AG04450 (cell line): ENCODE measurements at regions not wholly inside any gene's neighbourhood (a gene's known extent, or its start where the extent isn't known, plus 50 kb on each side); places are given as distances from the start of the nearest gene placed in this dataset.

Experiments used
- CTCF ChIA-PET: fragments of 300-600, 350-600 bp; formaldehyde crosslinking; extraction: SDS; loops from one replicate; lab custom pipeline; 2022; ENCODE audit warnings: antibody characterized with exemption, inconsistent platforms; lab: Charles Lee
- POLR2A ChIA-PET: fragments of 350-600 bp; formaldehyde crosslinking; extraction: SDS; loops from one replicate; lab custom pipeline; 2021; ENCODE audit warnings: antibody characterized with exemption, inconsistent platforms; lab: Yijun Ruan, JAX
- DNase-seq: peaks from one replicate; pipeline ENCODE4 v3.0.0-alpha.2; 2011; ENCODE audit warnings: low read depth, low spot score
- H3K27ac ChIP-seq: one replicate; pipeline ENCODE4 v1.5.1; 2012; ENCODE audit warnings: low read depth, low read length, control low read depth
- H3K27me3 ChIP-seq: one replicate; pipeline ENCODE4 v1.6.0; 2012; ENCODE audit warnings: low read length; ENCODE audit not compliant: control insufficient read depth, insufficient read depth
- H3K4me3 ChIP-seq: 2 replicates; pipeline ENCODE4 v1.5.1; 2011; ENCODE audit warnings: mild to moderate bottlenecking, low read depth, low read length, control low read depth
- H3K9me3 ChIP-seq: 2 replicates; pipeline ENCODE4 v1.5.1; 2012; ENCODE audit warnings: low read length; ENCODE audit not compliant: control insufficient read depth, insufficient read depth
- TF ChIP-seq, protein P1 (sequence below): IDR thresholded peaks from 2 replicates; pipeline ENCODE4 v1.5.1; 2011; ENCODE audit warnings: low read depth, low read length, control low read depth, inconsistent platforms

- TF ChIP-seq, protein P1, sequence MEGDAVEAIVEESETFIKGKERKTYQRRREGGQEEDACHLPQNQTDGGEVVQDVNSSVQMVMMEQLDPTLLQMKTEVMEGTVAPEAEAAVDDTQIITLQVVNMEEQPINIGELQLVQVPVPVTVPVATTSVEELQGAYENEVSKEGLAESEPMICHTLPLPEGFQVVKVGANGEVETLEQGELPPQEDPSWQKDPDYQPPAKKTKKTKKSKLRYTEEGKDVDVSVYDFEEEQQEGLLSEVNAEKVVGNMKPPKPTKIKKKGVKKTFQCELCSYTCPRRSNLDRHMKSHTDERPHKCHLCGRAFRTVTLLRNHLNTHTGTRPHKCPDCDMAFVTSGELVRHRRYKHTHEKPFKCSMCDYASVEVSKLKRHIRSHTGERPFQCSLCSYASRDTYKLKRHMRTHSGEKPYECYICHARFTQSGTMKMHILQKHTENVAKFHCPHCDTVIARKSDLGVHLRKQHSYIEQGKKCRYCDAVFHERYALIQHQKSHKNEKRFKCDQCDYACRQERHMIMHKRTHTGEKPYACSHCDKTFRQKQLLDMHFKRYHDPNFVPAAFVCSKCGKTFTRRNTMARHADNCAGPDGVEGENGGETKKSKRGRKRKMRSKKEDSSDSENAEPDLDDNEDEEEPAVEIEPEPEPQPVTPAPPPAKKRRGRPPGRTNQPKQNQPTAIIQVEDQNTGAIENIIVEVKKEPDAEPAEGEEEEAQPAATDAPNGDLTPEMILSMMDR: no peak
- Histone ChIP-seq H3K9me3 (no peaks in the 10 kb centered on the region), H3K4me3 (no peak overlapping the region), H3K27me3 (no peaks in the 10 kb centered on the region), H3K27ac (no peak overlapping the region)
- no peak for DNase-seq
- ChIA-PET POLR2A (no interaction called here), CTCF (interaction anchor here (2.1 kb wide), 1 partner anchor 9 kb away, joined by 11 read pairs; no protein-coding TSS in a partner anchor)
Measured at GRCh38 chr2:7417845-7418742, 500.9 kb downstream of the RNF144A start.

DNA sequence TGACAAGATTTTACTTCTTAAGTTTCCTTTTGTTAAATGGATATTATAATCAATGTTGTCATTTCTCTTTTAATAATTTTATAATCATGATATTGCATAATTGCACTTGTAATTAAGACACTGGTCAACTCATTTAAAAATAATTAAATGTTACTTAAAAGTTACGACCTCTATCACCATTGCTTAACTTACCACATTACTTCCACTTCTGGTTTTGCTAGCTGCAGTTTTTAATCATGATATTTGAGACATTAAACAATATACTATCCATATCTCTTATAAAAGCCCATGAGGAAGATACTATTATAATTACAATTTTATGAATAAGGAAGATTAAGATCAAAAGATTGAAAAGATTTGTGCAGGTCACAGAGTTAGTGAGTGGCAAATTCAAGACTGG is 502.0 kb downstream of the RNF144A start:
- no peak overlapping the region for H3K27ac ChIP-seq
- H3K27me3 ChIP-seq: no peaks in the 10 kb centered on the region
- no peak for DNase-seq
- ChIA-PET POLR2A (interaction anchor here (0.5 kb wide), 1 partner anchor 1264 kb away, joined by 8 read pairs; no protein-coding TSS in a partner anchor), CTCF (interaction anchor here (0.6 kb wide), 1 partner anchor 10 kb away, joined by 3 read pairs; no protein-coding TSS in a partner anchor)
- H3K4me3 ChIP-seq: no peak overlapping the region
- H3K9me3 ChIP-seq: no peaks in the 10 kb centered on the region
- TF ChIP-seq, protein P1: no peak

DNA sequence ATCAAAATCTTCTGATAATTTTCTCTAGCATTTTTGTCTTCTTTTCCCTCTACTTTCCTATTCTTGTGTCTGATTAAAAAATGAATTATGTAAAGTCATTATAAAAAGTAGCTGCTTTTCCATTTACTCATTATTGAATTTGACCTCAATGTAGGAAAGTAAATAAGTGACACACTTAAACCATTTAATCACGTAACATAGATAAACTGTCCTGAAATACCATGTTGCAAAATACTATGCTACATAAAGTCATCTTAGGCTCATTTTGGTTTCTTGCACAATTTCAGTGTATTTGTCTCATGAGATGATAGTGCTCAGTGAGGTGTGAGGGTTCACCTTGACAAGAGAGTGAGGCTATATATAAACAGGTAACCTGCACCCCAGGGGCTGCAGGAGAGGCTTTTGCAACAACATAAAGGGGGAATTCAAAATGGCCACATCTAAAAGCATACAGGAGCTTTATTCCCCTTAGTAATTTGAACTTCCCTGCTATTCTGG is 502.7 kb downstream of the RNF144A start:
- POLR2A ChIA-PET: no interaction called here
- CTCF ChIA-PET: interaction anchor here (1.3 kb wide), 1 partner anchor 9 kb away, joined by 5 read pairs; no protein-coding TSS in a partner anchor

GRCh38 chr2:7420530-7420929 is 503.3 kb downstream of the RNF144A start:
- DNase-seq: no peak
- POLR2A ChIA-PET: no interaction called here

More for the DNA sequence above, 502.7 kb downstream of the RNF144A start:
- DNase-seq: no peak
- TF ChIP-seq, protein P1: no peak
- Histone ChIP-seq H3K4me3 (no peak overlapping the region), H3K27ac (no peak overlapping the region), H3K9me3 (no peaks in the 10 kb centered on the region), H3K27me3 (no peaks in the 10 kb centered on the region)

More at GRCh38 chr2:7420530-7420929, 503.3 kb downstream of the RNF144A start:
- Histone ChIP-seq H3K4me3 (no peak overlapping the region), H3K27me3 (no peaks in the 10 kb centered on the region), H3K9me3 (no peaks in the 10 kb centered on the region), H3K27ac (no peak overlapping the region)
- CTCF ChIA-PET: interaction anchor here (1.3 kb wide), 1 partner anchor 9 kb away, joined by 5 read pairs; no protein-coding TSS in a partner anchor
- TF ChIP-seq, protein P1: no peak
